PC-3 (cell line): ENCODE measurements at regions not wholly inside any gene's neighbourhood (a gene's known extent, or its start where the extent isn't known, plus 50 kb on each side); places are given as distances from the start of the nearest gene placed in this dataset.

Experiments used
- ATAC-seq: fragments of 200-7000 bp; cut with Tn5 transposase; 2 replicates; pipeline ENCODE4 v1.9.1; 2020; ENCODE audit warnings: mild to moderate bottlenecking, moderate library complexity
- BruUV-seq: library from RNA; stranded (reverse); fragments of 400-500 nt; replicated peaks from 2 replicates; lab custom pipeline; 2021; lab: Mats Ljungman, UMichigan
- CTCF ChIA-PET: fragments of 300-600 bp; sonication (Branson Sonifier 250); formaldehyde crosslinking; loops from one replicate; lab custom pipeline; 2022; ENCODE audit warnings: antibody characterized with exemption; lab: Charles Lee
- POLR2A ChIA-PET: fragments of 300-600 bp; sonication (Branson Sonifier 250); formaldehyde crosslinking; loops from one replicate; lab custom pipeline; 2022; ENCODE audit warnings: antibody characterized with exemption; ENCODE audit not compliant: unreplicated experiment; lab: Charles Lee
- DNase-seq: peaks from one replicate; pipeline ENCODE4 v3.0.0-alpha.2; 2015
- H2AFZ ChIP-seq: fragments of 300-600 bp; sonication (generic); 2 replicates; pipeline ENCODE4 v1.6.0; 2016; ENCODE audit warnings: antibody characterized with exemption, low read length
- H3F3A ChIP-seq: fragments of 300-600 bp; sonication (generic); one replicate; pipeline ENCODE4 v1.6.0; 2017; ENCODE audit warnings: antibody characterized with exemption, low read length, control low read depth, mild to moderate bottlenecking; ENCODE audit not compliant: unreplicated experiment
- H3K27ac ChIP-seq: fragments of 300-600 bp; sonication (generic); 2 replicates; pipeline ENCODE4 v1.5.1; 2016; ENCODE audit warnings: mild to moderate bottlenecking, low read length
- H3K27me3 ChIP-seq: fragments of 300-600 bp; sonication (generic); 2 replicates; pipeline ENCODE4 v1.6.1; 2016; ENCODE audit warnings: low read length, mixed read lengths
- H3K36me3 ChIP-seq: fragments of 300-600 bp; sonication (generic); 2 replicates; pipeline ENCODE4 v1.6.1; 2016; ENCODE audit warnings: low read depth, mixed run types, low read length, mixed read lengths
- H3K4me1 ChIP-seq: fragments of 300-600 bp; sonication (generic); 2 replicates; pipeline ENCODE4 v1.5.1; 2016; ENCODE audit warnings: low read length; ENCODE audit not compliant: insufficient read depth
- H3K4me2 ChIP-seq: fragments of 300-600 bp; sonication (generic); 2 replicates; pipeline ENCODE4 v1.6.0; 2016; ENCODE audit warnings: low read length
- H3K4me3 ChIP-seq: fragments of 300-600 bp; sonication (generic); 2 replicates; pipeline ENCODE4 v1.5.1; 2016; ENCODE audit warnings: mild to moderate bottlenecking, low read length, mixed read lengths
- H3K79me2 ChIP-seq: fragments of 300-600 bp; sonication (generic); 2 replicates; pipeline ENCODE4 v1.6.1; 2017; ENCODE audit warnings: low read length, mixed read lengths
- H3K9ac ChIP-seq: fragments of 300-600 bp; sonication (generic); 2 replicates; pipeline ENCODE4 v1.6.0; 2016; ENCODE audit warnings: mild to moderate bottlenecking, low read length
- H3K9me2 ChIP-seq: fragments of 300-600 bp; sonication (generic); replicated peaks from 2 replicates; pipeline ENCODE4 v1.6.1; 2016; ENCODE audit warnings: mixed run types, low read length, mixed read lengths
- H3K9me3 ChIP-seq: fragments of 300-600 bp; sonication (generic); 2 replicates; pipeline ENCODE4 v1.6.1; 2016; ENCODE audit warnings: low read length, mixed read lengths
- H4K20me1 ChIP-seq: fragments of 300-600 bp; sonication (generic); 2 replicates; pipeline ENCODE4 v1.6.1; 2016; ENCODE audit warnings: low read length, mixed read lengths
- CTCF ChIP-seq: fragments of 300-600 bp; sonication (generic); conservative IDR thresholded peaks from 2 replicates; pipeline ENCODE4 v1.5.1; 2017; ENCODE audit warnings: antibody characterized with exemption, low read depth, mild to moderate bottlenecking, low read length
- EZH2 ChIP-seq: fragments of 300-600 bp; sonication (generic); IDR thresholded peaks from one replicate; pipeline ENCODE4 v1.6.1; 2017; ENCODE audit warnings: antibody characterized with exemption, mild to moderate bottlenecking, low read length; ENCODE audit not compliant: unreplicated experiment
- EZH2phosphoT487 ChIP-seq: fragments of 300-600 bp; sonication (generic); IDR thresholded peaks from 2 replicates; pipeline ENCODE4 v1.6.1; 2018; ENCODE audit warnings: mild to moderate bottlenecking, antibody characterized with exemption, low read length, borderline replicate concordance
- intact Hi-C: fragments of 100-400 bp; cut with micrococcal nuclease; formaldehyde crosslinking; loops from 2 replicates; pipeline ENCODE4 v1.9.0; 2023

- BruUV-seq = no TSS peak
- TF ChIP-seq EZH2 (no peak), EZH2phosphoT487 (no peak), CTCF (no peak)
- ATAC-seq (no peak), DNase-seq (no peak)
- Histone ChIP-seq H3K4me3 (no peak overlapping the region), H4K20me1 (no peaks in the 10 kb centered on the region), H3K4me1 (no peaks in the 10 kb centered on the region), H3K9me2 (no peaks in the 10 kb centered on the region), H2AFZ (no peak overlapping the region), H3F3A (no peaks in the 10 kb centered on the region), H3K27me3 (no peaks in the 10 kb centered on the region), H3K9me3 (no peaks in the 10 kb centered on the region), H3K4me2 (no peak overlapping the region), H3K36me3 (no peaks in the 10 kb centered on the region), H3K27ac (no peak overlapping the region), H3K9ac (no peak overlapping the region), H3K79me2 (no peaks in the 10 kb centered on the region)
- ChIA-PET CTCF (no interaction called here), POLR2A (no interaction called here)
- intact Hi-C loops = no loop called here
These were observed 494.6 kb downstream of the CDH11 start for GRCh38 chr16:64627288-64627687.

- POLR2A ChIA-PET = no interaction called here
- Histone ChIP-seq H3K9me2 (no peaks in the 10 kb centered on the region), H3K79me2 (no peaks in the 10 kb centered on the region), H3K27ac (no peak overlapping the region), H3K4me2 (no peak overlapping the region), H3K4me3 (no peak overlapping the region), H4K20me1 (no peaks in the 10 kb centered on the region), H3K9ac (no peak overlapping the region), H3F3A (no peaks in the 10 kb centered on the region), H3K9me3 (no peaks in the 10 kb centered on the region), H2AFZ (no peak overlapping the region), H3K27me3 (no peaks in the 10 kb centered on the region), H3K36me3 (no peaks in the 10 kb centered on the region), H3K4me1 (no peaks in the 10 kb centered on the region)
- TF ChIP-seq EZH2phosphoT487 (no peak), CTCF (no peak), EZH2 (no peak)
- CTCF ChIA-PET = no interaction called here
- ATAC-seq (no peak), DNase-seq (no peak)
- BruUV-seq = no TSS peak
- intact Hi-C loops = no loop called here
These were observed 495.1 kb downstream of the CDH11 start for GRCh38 chr16:64626776-64627175.

- intact Hi-C loops = no loop called here
- ATAC-seq (no peak), DNase-seq (no peak)
- Histone ChIP-seq H3K4me3 (no peak overlapping the region), H3K27ac (no peak overlapping the region), H3K4me2 (no peak overlapping the region), H3K9ac (no peak overlapping the region), H3K9me3 (no peaks in the 10 kb centered on the region), H3F3A (no peaks in the 10 kb centered on the region), H4K20me1 (no peaks in the 10 kb centered on the region), H3K9me2 (no peaks in the 10 kb centered on the region), H2AFZ (no peak overlapping the region), H3K36me3 (no peaks in the 10 kb centered on the region), H3K79me2 (no peaks in the 10 kb centered on the region), H3K4me1 (no peaks in the 10 kb centered on the region), H3K27me3 (peaks cover 20% of the 10 kb centered on the region)
- CTCF ChIA-PET = no interaction called here
- no peak for TF ChIP-seq EZH2phosphoT487
- TF ChIP-seq EZH2 = no peak
- no peak for TF ChIP-seq CTCF
- no TSS peak for BruUV-seq
- POLR2A ChIA-PET = no interaction called here
These were observed 500.2 kb downstream of the CDH11 start for GRCh38 chr16:64621616-64622015.
